ENCODE measurements at regions not wholly inside any gene's neighbourhood (a gene's known extent, or its start where the extent isn't known, plus 50 kb on each side); places are given as distances from the start of the nearest gene placed in this dataset.

GRCh38 chr20:56761393-56761792 is 132.3 kb downstream of the TFAP2C start:
- no peak for DNase-seq (ENCODE audit: low read depth, low spot score)
- Mint-ChIP-seq H3K27ac (ENCODE audit: unreplicated experiment) (no peak overlapping the region), H3K4me1 (peaks cover 12% of the 10 kb centered on the region), H3K4me3 (no peak overlapping the region), H3K36me3 (ENCODE audit: low read depth) (peaks cover 4% of the 10 kb centered on the region), H3K27me3 (ENCODE audit: low read depth) (no peaks in the 10 kb centered on the region), H3K9me3 (peaks cover 4% of the 10 kb centered on the region)
- no peak for TF ChIP-seq CTCF (conservative IDR thresholded peaks at IDR 0.05)

- no peak overlapping the region for H3K27ac Mint-ChIP-seq (ENCODE audit: unreplicated experiment)
- H3K4me3 Mint-ChIP-seq: no peak overlapping the region
- no peak for DNase-seq (ENCODE audit: low read depth, low spot score)
- peaks cover 4% of the 10 kb centered on the region for H3K36me3 Mint-ChIP-seq (ENCODE audit: low read depth)
- H3K4me1 Mint-ChIP-seq: peaks cover 12% of the 10 kb centered on the region
- H3K9me3 Mint-ChIP-seq: peaks cover 3% of the 10 kb centered on the region
- TF ChIP-seq CTCF (conservative IDR thresholded peaks at IDR 0.05): no peak
- no peaks in the 10 kb centered on the region for H3K27me3 Mint-ChIP-seq (ENCODE audit: low read depth)
Observed at GRCh38 chr20:56762401-56762800, 133.3 kb downstream of the TFAP2C start.

- no peak overlapping the region for H3K27ac Mint-ChIP-seq (ENCODE audit: unreplicated experiment)
- peaks cover 2% of the 10 kb centered on the region for H3K36me3 Mint-ChIP-seq (ENCODE audit: low read depth)
- DNase-seq (ENCODE audit: low read depth, low spot score): no peak
- no peak overlapping the region for H3K4me3 Mint-ChIP-seq
- H3K27me3 Mint-ChIP-seq (ENCODE audit: low read depth): no peaks in the 10 kb centered on the region
- peaks cover 12% of the 10 kb centered on the region for H3K4me1 Mint-ChIP-seq
- H3K9me3 Mint-ChIP-seq: no peaks in the 10 kb centered on the region
- TF ChIP-seq CTCF (conservative IDR thresholded peaks at IDR 0.05): no peak
Observed at GRCh38 chr20:56762829-56763228, 133.7 kb downstream of the TFAP2C start.

- H3K36me3 Mint-ChIP-seq (ENCODE audit: low read depth): peaks cover 2% of the 10 kb centered on the region
- no peaks in the 10 kb centered on the region for H3K27me3 Mint-ChIP-seq (ENCODE audit: low read depth)
- TF ChIP-seq CTCF (conservative IDR thresholded peaks at IDR 0.05): no peak
- H3K27ac Mint-ChIP-seq (ENCODE audit: unreplicated experiment): peak overlapping the region; percentile 83
- DNase-seq (ENCODE audit: low read depth, low spot score): no peak
- H3K4me3 Mint-ChIP-seq: peak overlapping the region; percentile 8
- no peaks in the 10 kb centered on the region for H3K9me3 Mint-ChIP-seq
- peaks cover 13% of the 10 kb centered on the region for H3K4me1 Mint-ChIP-seq
Observed at GRCh38 chr20:56764671-56765070, 135.6 kb downstream of the TFAP2C start.

- Mint-ChIP-seq H3K4me3 (peak overlapping the region; percentile 8), H3K36me3 (ENCODE audit: low read depth) (peaks cover 2% of the 10 kb centered on the region), H3K9me3 (no peaks in the 10 kb centered on the region), H3K27ac (ENCODE audit: unreplicated experiment) (peak overlapping the region; percentile 83), H3K4me1 (peaks cover 18% of the 10 kb centered on the region), H3K27me3 (ENCODE audit: low read depth) (no peaks in the 10 kb centered on the region)
- DNase-seq (ENCODE audit: low read depth, low spot score): peak; percentile 29
- TF ChIP-seq CTCF (conservative IDR thresholded peaks at IDR 0.05): no peak
Observed at GRCh38 chr20:56765172-56766073, 136.3 kb downstream of the TFAP2C start.
